Astrocyte (in vitro differentiated cells and primary cell): ENCODE measurements at regions not wholly inside any gene's neighbourhood (a gene's known extent, or its start where the extent isn't known, plus 50 kb on each side); places are given as distances from the start of the nearest gene placed in this dataset.

Source experiments
- DNase-seq: peaks from one replicate; pipeline ENCODE4 v3.0.0-alpha.2; 2010; ENCODE audit warnings: low read depth
- FAIRE-seq: peaks from 2 replicates; lab custom pipeline; 2011; peaks lifted over from hg19 to GRCh38; lab: Jason Lieb, UNC
- H2AFZ ChIP-seq: 2 replicates; pipeline ENCODE4 v1.6.0; 2012; ENCODE audit warnings: low read depth, low read length, inconsistent platforms
- H3K27ac ChIP-seq: 2 replicates; pipeline ENCODE4 v1.5.1; 2011; ENCODE audit warnings: low read depth, low read length, inconsistent platforms
- H3K27me3 ChIP-seq: 2 replicates; pipeline ENCODE4 v1.6.0; 2011; ENCODE audit warnings: low read length, inconsistent platforms; ENCODE audit not compliant: insufficient read depth
- H3K36me3 ChIP-seq: 2 replicates; pipeline ENCODE4 v1.5.1; 2011; ENCODE audit warnings: low read length, inconsistent platforms; ENCODE audit not compliant: insufficient read depth
- H3K4me1 ChIP-seq: 2 replicates; pipeline ENCODE4 v1.5.1; 2011; ENCODE audit warnings: low read length, inconsistent platforms; ENCODE audit not compliant: insufficient read depth
- H3K4me2 ChIP-seq: 2 replicates; pipeline ENCODE4 v1.6.0; 2012; ENCODE audit warnings: low read length, inconsistent platforms
- H3K4me3 ChIP-seq: 2 replicates; pipeline ENCODE4 v1.5.1; 2011; ENCODE audit warnings: low read depth, mild to moderate bottlenecking, low read length, inconsistent platforms; ENCODE audit not compliant: insufficient read depth
- H3K79me2 ChIP-seq: 2 replicates; pipeline ENCODE4 v1.6.0; 2012; ENCODE audit warnings: mild to moderate bottlenecking, low read length, inconsistent platforms; ENCODE audit not compliant: insufficient read depth
- H3K9ac ChIP-seq: 2 replicates; pipeline ENCODE4 v1.6.0; 2012; ENCODE audit warnings: mild to moderate bottlenecking, low read length, inconsistent platforms
- H3K9me3 ChIP-seq: 2 replicates; pipeline ENCODE4 v1.5.1; 2012; ENCODE audit warnings: low read depth, mild to moderate bottlenecking, low read length, inconsistent platforms; ENCODE audit not compliant: insufficient read depth
- H4K20me1 ChIP-seq: 2 replicates; pipeline ENCODE4 v1.6.0; 2012; ENCODE audit warnings: low read length, inconsistent platforms; ENCODE audit not compliant: insufficient read depth
- H3K27ac Mint-ChIP-seq: one replicate; pipeline ENCODE4 v1.8.0; 2021; ENCODE audit warnings: mild to moderate bottlenecking, mixed read lengths; ENCODE audit not compliant: unreplicated experiment
- H3K27me3 Mint-ChIP-seq: one replicate; pipeline ENCODE4 v1.8.0; 2021; ENCODE audit warnings: low read depth, mixed read lengths; ENCODE audit not compliant: unreplicated experiment
- H3K36me3 Mint-ChIP-seq: one replicate; pipeline ENCODE4 v1.8.0; 2021; ENCODE audit warnings: low read depth, mixed read lengths; ENCODE audit not compliant: unreplicated experiment
- H3K4me1 Mint-ChIP-seq: one replicate; pipeline ENCODE4 v1.8.0; 2021; ENCODE audit warnings: low read depth, mixed read lengths; ENCODE audit not compliant: unreplicated experiment
- H3K4me3 Mint-ChIP-seq: one replicate; pipeline ENCODE4 v1.8.0; 2021; ENCODE audit warnings: mild to moderate bottlenecking, moderate library complexity, mixed read lengths; ENCODE audit not compliant: unreplicated experiment
- H3K9me3 Mint-ChIP-seq: one replicate; pipeline ENCODE4 v1.8.0; 2021; ENCODE audit warnings: mild to moderate bottlenecking, mixed read lengths; ENCODE audit not compliant: unreplicated experiment
- CTCF ChIP-seq: IDR thresholded peaks from 2 replicates; pipeline ENCODE4 v1.5.1; 2011; ENCODE audit warnings: low read depth, mild to moderate bottlenecking, inconsistent platforms, low read length, moderate library complexity; ENCODE audit not compliant: insufficient read depth
- EZH2 ChIP-seq: IDR thresholded peaks from 2 replicates; pipeline ENCODE4 v1.6.1; 2012; ENCODE audit warnings: mild to moderate bottlenecking, low read length, inconsistent platforms; ENCODE audit not compliant: insufficient read depth

GRCh38 chr13:44160591-44161191 is 212.9 kb upstream of the SERP2 start:
- H3K27ac ChIP-seq = no peak overlapping the region
- peaks cover 7% of the 10 kb centered on the region for H3K4me1 ChIP-seq
- H3K27ac Mint-ChIP-seq = no peak overlapping the region
- H2AFZ ChIP-seq = no peak overlapping the region
- peaks cover 2% of the 10 kb centered on the region for H3K27me3 Mint-ChIP-seq
- H3K4me2 ChIP-seq = no peak overlapping the region
- H3K36me3 ChIP-seq = no peaks in the 10 kb centered on the region
- FAIRE-seq = no peak
- H3K36me3 Mint-ChIP-seq = peaks cover 2% of the 10 kb centered on the region
- TF ChIP-seq EZH2 = no peak
- no peak for TF ChIP-seq CTCF
- H3K9me3 ChIP-seq = no peaks in the 10 kb centered on the region
- H3K79me2 ChIP-seq = no peaks in the 10 kb centered on the region
- peaks cover 8% of the 10 kb centered on the region for H3K9me3 Mint-ChIP-seq
- H3K4me3 Mint-ChIP-seq = no peak overlapping the region
- H4K20me1 ChIP-seq = no peaks in the 10 kb centered on the region
- DNase-seq = no peak
- no peak overlapping the region for H3K9ac ChIP-seq
- H3K4me3 ChIP-seq = no peak overlapping the region
- H3K27me3 ChIP-seq = no peaks in the 10 kb centered on the region
- H3K4me1 Mint-ChIP-seq = no peaks in the 10 kb centered on the region

- TF ChIP-seq CTCF (no peak), EZH2 (no peak)
- Histone ChIP-seq H3K9ac (no peak overlapping the region), H3K4me3 (no peak overlapping the region), H3K4me2 (no peak overlapping the region), H3K36me3 (no peaks in the 10 kb centered on the region), H3K9me3 (no peaks in the 10 kb centered on the region), H3K4me1 (peaks cover 7% of the 10 kb centered on the region), H4K20me1 (no peaks in the 10 kb centered on the region), H3K27ac (no peak overlapping the region), H3K27me3 (no peaks in the 10 kb centered on the region), H2AFZ (no peak overlapping the region), H3K79me2 (no peaks in the 10 kb centered on the region)
- no peaks in the 10 kb centered on the region for H3K4me1 Mint-ChIP-seq
- peaks cover 8% of the 10 kb centered on the region for H3K9me3 Mint-ChIP-seq
- no peak for DNase-seq
- no peak for FAIRE-seq
- no peaks in the 10 kb centered on the region for H3K36me3 Mint-ChIP-seq
- H3K27me3 Mint-ChIP-seq = peaks cover 2% of the 10 kb centered on the region
- no peak overlapping the region for H3K4me3 Mint-ChIP-seq
- H3K27ac Mint-ChIP-seq = no peak overlapping the region
Measured at GRCh38 chr13:44163108-44163507, 210.5 kb upstream of the SERP2 start.

- Mint-ChIP-seq H3K4me1 (no peaks in the 10 kb centered on the region), H3K9me3 (peaks cover 3% of the 10 kb centered on the region), H3K27ac (no peak overlapping the region), H3K4me3 (no peak overlapping the region), H3K36me3 (no peaks in the 10 kb centered on the region), H3K27me3 (no peaks in the 10 kb centered on the region)
- no peaks in the 10 kb centered on the region for H3K79me2 ChIP-seq
- no peaks in the 10 kb centered on the region for H3K36me3 ChIP-seq
- TF ChIP-seq EZH2 (no peak), CTCF (no peak)
- FAIRE-seq (no peak), DNase-seq (no peak)
- H3K9me3 ChIP-seq = no peaks in the 10 kb centered on the region
- H3K4me1 ChIP-seq = no peaks in the 10 kb centered on the region
- H3K9ac ChIP-seq = no peak overlapping the region
- H3K27me3 ChIP-seq = no peaks in the 10 kb centered on the region
- H3K27ac ChIP-seq = no peak overlapping the region
- H2AFZ ChIP-seq = no peak overlapping the region
- no peak overlapping the region for H3K4me3 ChIP-seq
- no peaks in the 10 kb centered on the region for H4K20me1 ChIP-seq
- H3K4me2 ChIP-seq = no peak overlapping the region
Measured at GRCh38 chr13:44165221-44165888, 208.3 kb upstream of the SERP2 start.
